ENCODE measurements at regions not wholly inside any gene's neighbourhood (a gene's known extent, or its start where the extent isn't known, plus 50 kb on each side); places are given as distances from the start of the nearest gene placed in this dataset.
"Not testable (repeated sequence)": the region's sequence is repeated elsewhere in the genome, so short reads cannot be mapped to it uniquely, and the experiment has no call there.

GRCh38 chr7:405489-406211 lies 114.0 kb downstream of the PDGFA start:
- TF ChIP-seq CTCF (IDR thresholded peaks at IDR 0.05; ENCODE audit: low read depth, low read length, missing control alignments) = no peak
- no peak for DNase-seq
- in situ Hi-C loops (cut with HindIII; ENCODE audit: low pct_ligation_motif_present, low sequenced_read_pairs) = no loop called here
- H3K36me3 ChIP-seq (replicated peaks) = no peaks in the 10 kb centered on the region
- H3K4me3 ChIP-seq (ENCODE audit: low read depth, low read length) = no peak overlapping the region
- H3K27ac ChIP-seq = no peak overlapping the region
- peaks cover 7% of the 10 kb centered on the region for H3K27me3 ChIP-seq (replicated peaks)

DNA sequence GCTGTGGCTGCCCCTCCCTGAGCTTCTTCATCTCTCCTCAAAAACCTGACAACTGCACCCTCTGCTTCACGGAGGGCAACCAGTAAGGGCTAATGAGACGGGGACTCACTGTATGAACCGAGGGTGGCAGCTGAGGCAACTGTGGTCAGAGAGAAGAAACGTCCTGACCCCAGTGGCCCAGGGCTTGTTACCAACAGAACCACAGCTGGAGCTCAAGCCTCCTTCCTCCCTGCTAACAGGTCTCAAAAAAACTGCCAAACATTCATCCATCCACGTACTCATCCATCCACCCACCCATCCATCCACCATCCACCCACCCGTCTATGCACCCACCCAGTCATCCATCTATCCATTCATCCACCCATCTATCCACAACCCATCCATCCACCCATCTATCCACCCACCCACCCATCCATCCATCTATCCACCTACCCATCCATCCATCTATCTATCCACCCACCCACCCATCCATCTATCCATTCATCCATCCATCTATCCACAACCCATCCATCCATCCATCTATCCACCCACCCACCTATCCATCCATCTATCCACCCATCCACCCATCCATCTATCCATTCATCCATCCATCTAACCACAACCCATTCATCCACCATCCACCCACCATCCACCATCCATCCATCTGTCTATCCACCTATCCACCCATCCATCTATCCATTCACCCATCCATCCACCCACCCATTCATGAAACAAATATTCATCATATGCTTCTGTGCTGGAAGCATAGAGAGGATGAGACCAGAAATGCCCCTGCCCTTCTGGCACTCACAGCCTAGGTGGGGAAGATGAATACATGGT lies 111.7 kb downstream of the PDGFA start:
- DNase-seq = no peak
- in situ Hi-C loops (cut with HindIII; ENCODE audit: low pct_ligation_motif_present, low sequenced_read_pairs) = no loop called here
- no peak overlapping the region for H3K27ac ChIP-seq

GRCh38 chr7:408751-409311 lies 110.8 kb downstream of the PDGFA start:
- no peak overlapping the region for H3K4me3 ChIP-seq (ENCODE audit: low read depth, low read length)
- in situ Hi-C loops (cut with HindIII; ENCODE audit: low pct_ligation_motif_present, low sequenced_read_pairs) = no loop called here
- no peak for TF ChIP-seq CTCF (IDR thresholded peaks at IDR 0.05; ENCODE audit: low read depth, low read length, missing control alignments)
- peaks cover 7% of the 10 kb centered on the region for H3K27me3 ChIP-seq (replicated peaks)
- no peak for DNase-seq
- H3K27ac ChIP-seq = no peak overlapping the region
- no peaks in the 10 kb centered on the region for H3K36me3 ChIP-seq (replicated peaks)

More for the DNA sequence above, 111.7 kb downstream of the PDGFA start:
- no peak for TF ChIP-seq CTCF (IDR thresholded peaks at IDR 0.05; ENCODE audit: low read depth, low read length, missing control alignments)
- Histone ChIP-seq H3K27me3 (replicated peaks) (peaks cover 7% of the 10 kb centered on the region), H3K4me3 (ENCODE audit: low read depth, low read length) (no peak overlapping the region), H3K36me3 (replicated peaks) (no peaks in the 10 kb centered on the region)

DNA sequence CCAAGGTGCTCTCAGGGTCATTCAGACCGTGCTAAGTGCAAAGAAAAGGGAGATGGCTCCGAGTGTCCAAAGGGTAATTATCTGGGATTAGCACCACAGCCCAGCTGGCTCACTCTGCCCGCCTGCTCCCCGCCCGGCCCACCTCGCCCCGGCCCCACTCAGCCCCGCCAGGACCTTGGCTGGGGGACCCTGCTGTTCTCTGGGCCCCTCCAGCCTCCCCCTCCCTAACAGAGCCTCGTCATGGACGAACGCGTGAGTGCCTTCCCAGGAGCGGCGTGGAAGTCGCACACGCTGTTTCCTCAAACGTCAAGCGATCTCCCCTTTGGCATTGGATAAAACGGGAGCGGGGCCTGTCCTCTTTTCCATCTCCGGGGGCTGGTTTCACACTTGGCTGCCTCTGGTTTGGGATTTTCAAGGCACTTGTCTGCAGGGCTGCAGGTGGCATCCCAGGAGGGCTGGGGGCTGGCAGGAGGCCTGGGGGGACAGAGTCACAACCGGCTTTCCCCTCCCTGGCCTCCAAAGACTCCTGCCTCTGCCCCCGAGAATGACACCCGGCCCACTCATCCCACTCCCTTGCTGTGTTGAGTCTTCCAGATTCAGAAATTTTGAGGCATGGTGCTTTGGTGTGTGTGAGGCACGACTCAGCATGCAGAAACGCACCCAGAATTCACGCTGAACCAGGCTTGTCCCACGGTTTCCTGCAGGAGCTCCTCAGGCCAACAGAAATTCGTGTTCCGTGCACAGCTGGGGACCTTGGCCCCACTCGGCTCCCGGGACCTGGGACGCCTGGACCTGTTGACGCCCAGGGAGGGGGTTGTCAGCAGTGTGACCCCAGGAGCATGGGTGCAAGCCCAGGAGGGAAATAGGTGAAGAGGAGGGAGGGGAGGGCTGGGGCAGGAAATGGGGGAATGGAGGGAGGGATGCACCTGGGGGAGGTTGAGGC lies 110.0 kb downstream of the PDGFA start:
- Histone ChIP-seq H3K4me3 (ENCODE audit: low read depth, low read length) (no peak overlapping the region), H3K36me3 (replicated peaks) (no peaks in the 10 kb centered on the region), H3K27me3 (replicated peaks) (peaks cover 7% of the 10 kb centered on the region), H3K27ac (no peak overlapping the region)
- no peak for DNase-seq
- in situ Hi-C loops (cut with HindIII; ENCODE audit: low pct_ligation_motif_present, low sequenced_read_pairs) = no loop called here
- TF ChIP-seq CTCF (IDR thresholded peaks at IDR 0.05; ENCODE audit: low read depth, low read length, missing control alignments) = no peak

- Histone ChIP-seq H3K27me3 (replicated peaks) (peaks cover 4% of the 10 kb centered on the region), H3K4me3 (ENCODE audit: low read depth, low read length) (no peak overlapping the region), H3K36me3 (replicated peaks) (no peaks in the 10 kb centered on the region), H3K27ac (no peak overlapping the region)
- no peak for TF ChIP-seq CTCF (IDR thresholded peaks at IDR 0.05; ENCODE audit: low read depth, low read length, missing control alignments)
- no peak for DNase-seq
- in situ Hi-C loops (cut with HindIII; ENCODE audit: low pct_ligation_motif_present, low sequenced_read_pairs) = no loop called here
These were observed 109.2 kb downstream of the PDGFA start for GRCh38 chr7:410395-410910.

GRCh38 chr7:411116-411515 lies 108.5 kb downstream of the PDGFA start:
- in situ Hi-C loops (cut with HindIII; ENCODE audit: low pct_ligation_motif_present, low sequenced_read_pairs); H3K27me3 ChIP-seq (replicated peaks); H3K36me3 ChIP-seq (replicated peaks); H3K4me3 ChIP-seq (ENCODE audit: low read depth, low read length); DNase-seq; H3K27ac ChIP-seq: not testable (repeated sequence)

Measured in brain microvascular endothelial cell (primary cell).